Colonic mucosa (tissue), 4 donors: ENCODE measurements at regions not wholly inside any gene's neighbourhood (a gene's known extent, or its start where the extent isn't known, plus 50 kb on each side); places are given as distances from the start of the nearest gene placed in this dataset.
"Not testable (repeated sequence)": the region's sequence is repeated elsewhere in the genome, so short reads cannot be mapped to it uniquely, and the experiment has no call there.

Experiments
- DNase-seq: peaks from one replicate; pipeline ENCODE4 v3.0.0-alpha.2; 2020
- H3K27ac ChIP-seq: fragments of 200-600 bp; one replicate; pipeline ENCODE4 v1.8.0; 2021
- H3K27me3 ChIP-seq: fragments of 200-600 bp; one replicate; pipeline ENCODE4 v1.8.0; 2021
- H3K36me3 ChIP-seq: fragments of 200-600 bp; one replicate; pipeline ENCODE4 v1.8.0; 2021
- H3K4me1 ChIP-seq: fragments of 200-600 bp; one replicate; pipeline ENCODE4 v1.8.0; 2021; ENCODE audit warnings: mild to moderate bottlenecking
- H3K4me3 ChIP-seq: fragments of 200-600 bp; one replicate; pipeline ENCODE4 v1.8.0; 2021
- H3K9ac ChIP-seq, 2 donors: one replicate each; pipeline ENCODE4 v1.7.0; 2013; ENCODE audit warnings: control low read depth in 2 of 2, low read depth in 2 of 2, low read length in 2 of 2
- H3K9me3 ChIP-seq: fragments of 200-600 bp; one replicate; pipeline ENCODE4 v1.8.0; 2021
- intact Hi-C: fragments of 100-400 bp; cut with DNase I; formaldehyde crosslinking; loops from one replicate; pipeline ENCODE4 v1.14.1; 2022
- TF ChIP-seq, protein P1 (sequence below): fragments of 200-600 bp; IDR thresholded peaks from one replicate; pipeline ENCODE4 v1.8.0; 2022; ENCODE audit warnings: antibody characterized with exemption, mild to moderate bottlenecking
- donor health status: healthy.
- donor health status: DM: no; HTN: no; CAD: no.
- donor health status: DM: no; HTN: no; CAD: no.

DNA sequence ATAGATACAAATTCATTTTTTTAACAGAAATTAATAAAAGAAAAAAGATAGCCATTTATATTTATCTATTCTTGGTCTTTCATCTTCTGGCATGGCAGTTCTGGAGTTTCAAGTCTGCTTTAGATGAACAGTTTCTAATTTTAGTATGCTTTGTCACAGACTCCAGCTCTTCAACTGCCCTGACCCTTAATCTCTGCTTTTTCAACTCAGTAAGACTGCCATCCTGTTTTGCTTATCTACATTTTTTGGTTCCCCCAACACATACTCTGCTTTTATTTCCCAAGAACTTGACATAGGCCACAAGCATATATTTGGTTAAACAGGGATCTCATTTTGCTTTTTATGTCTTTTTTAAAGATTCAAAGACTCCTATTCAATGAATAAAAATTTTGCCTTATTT is 309.3 kb upstream of the KCND2 start:
- no peaks in the 10 kb centered on the region for H3K9me3 ChIP-seq
- no peaks in the 10 kb centered on the region for H3K27me3 ChIP-seq
- TF ChIP-seq, protein P1, sequence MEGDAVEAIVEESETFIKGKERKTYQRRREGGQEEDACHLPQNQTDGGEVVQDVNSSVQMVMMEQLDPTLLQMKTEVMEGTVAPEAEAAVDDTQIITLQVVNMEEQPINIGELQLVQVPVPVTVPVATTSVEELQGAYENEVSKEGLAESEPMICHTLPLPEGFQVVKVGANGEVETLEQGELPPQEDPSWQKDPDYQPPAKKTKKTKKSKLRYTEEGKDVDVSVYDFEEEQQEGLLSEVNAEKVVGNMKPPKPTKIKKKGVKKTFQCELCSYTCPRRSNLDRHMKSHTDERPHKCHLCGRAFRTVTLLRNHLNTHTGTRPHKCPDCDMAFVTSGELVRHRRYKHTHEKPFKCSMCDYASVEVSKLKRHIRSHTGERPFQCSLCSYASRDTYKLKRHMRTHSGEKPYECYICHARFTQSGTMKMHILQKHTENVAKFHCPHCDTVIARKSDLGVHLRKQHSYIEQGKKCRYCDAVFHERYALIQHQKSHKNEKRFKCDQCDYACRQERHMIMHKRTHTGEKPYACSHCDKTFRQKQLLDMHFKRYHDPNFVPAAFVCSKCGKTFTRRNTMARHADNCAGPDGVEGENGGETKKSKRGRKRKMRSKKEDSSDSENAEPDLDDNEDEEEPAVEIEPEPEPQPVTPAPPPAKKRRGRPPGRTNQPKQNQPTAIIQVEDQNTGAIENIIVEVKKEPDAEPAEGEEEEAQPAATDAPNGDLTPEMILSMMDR = no peak
- H3K4me3 ChIP-seq = no peak overlapping the region
- intact Hi-C loops = no loop called here
- H3K4me1 ChIP-seq = no peaks in the 10 kb centered on the region
- no peak overlapping the region for H3K27ac ChIP-seq
- H3K9ac ChIP-seq = no peak overlapping the region
- no peak for DNase-seq
- H3K36me3 ChIP-seq = no peaks in the 10 kb centered on the region

DNA sequence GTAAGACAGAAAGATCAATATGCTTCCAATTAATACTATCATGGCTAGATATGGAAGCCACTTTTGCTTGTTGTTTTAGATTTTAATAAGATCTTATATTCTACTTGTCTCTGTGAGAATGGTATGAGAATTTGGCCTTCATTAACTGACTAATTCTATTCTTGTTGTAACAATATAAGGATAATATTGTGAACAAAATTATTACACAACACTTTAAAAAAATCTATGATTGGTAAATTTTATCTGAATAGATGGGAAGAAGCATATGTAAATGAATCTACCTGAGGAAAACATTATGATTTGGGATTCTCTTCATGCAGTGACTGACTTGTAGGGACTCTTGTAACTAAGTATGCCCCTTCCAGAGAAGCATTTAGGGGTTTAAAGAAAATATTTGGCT is 308.9 kb upstream of the KCND2 start:
- Histone ChIP-seq H3K27me3 (no peaks in the 10 kb centered on the region), H3K9ac (no peak overlapping the region), H3K9me3 (no peaks in the 10 kb centered on the region), H3K36me3 (no peaks in the 10 kb centered on the region), H3K4me1 (no peaks in the 10 kb centered on the region), H3K27ac (no peak overlapping the region), H3K4me3 (no peak overlapping the region)
- TF ChIP-seq, protein P1 = no peak
- intact Hi-C loops = no loop called here
- no peak for DNase-seq

DNA sequence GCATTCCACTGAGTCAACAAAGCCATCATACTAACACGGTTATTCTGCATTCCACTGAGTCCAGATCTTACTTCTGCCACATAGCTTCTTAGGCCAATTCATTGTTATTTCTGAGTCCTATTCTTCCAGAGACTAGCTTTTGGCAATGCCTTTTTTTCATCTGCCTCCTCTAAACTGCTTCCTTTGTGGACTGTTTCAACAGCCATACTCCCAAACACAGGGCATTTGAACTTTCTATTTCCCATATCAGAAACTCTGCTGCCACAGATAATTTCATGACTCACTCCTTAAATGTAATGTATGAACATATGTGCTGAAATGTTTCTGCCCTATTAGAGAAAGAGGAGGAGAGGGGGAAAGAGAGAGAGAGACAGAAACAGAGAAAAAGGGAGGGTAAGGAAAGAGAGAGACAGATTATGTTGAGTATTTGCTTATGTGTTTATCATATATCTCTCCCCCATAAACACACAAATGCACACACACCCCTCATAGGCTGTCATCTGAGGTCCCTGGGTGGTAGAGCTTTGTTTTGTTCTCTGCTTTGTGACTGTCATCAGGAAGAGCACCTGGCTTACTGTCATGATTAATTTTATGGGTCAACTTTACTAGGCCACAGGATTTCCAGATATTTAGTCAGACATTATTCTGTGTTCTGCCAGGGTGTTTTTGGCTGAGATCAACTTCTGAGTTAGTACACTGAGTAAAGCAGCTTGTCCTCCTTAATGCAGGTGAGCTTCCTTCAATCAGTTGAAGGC is 308.0 kb upstream of the KCND2 start:
- Histone ChIP-seq H3K9ac (no peak overlapping the region), H3K9me3 (no peaks in the 10 kb centered on the region), H3K27me3 (no peaks in the 10 kb centered on the region), H3K4me3 (no peak overlapping the region), H3K27ac (no peak overlapping the region), H3K4me1 (no peaks in the 10 kb centered on the region), H3K36me3 (no peaks in the 10 kb centered on the region)
- no peak for DNase-seq
- intact Hi-C loops = no loop called here
- TF ChIP-seq, protein P1 = no peak

DNA sequence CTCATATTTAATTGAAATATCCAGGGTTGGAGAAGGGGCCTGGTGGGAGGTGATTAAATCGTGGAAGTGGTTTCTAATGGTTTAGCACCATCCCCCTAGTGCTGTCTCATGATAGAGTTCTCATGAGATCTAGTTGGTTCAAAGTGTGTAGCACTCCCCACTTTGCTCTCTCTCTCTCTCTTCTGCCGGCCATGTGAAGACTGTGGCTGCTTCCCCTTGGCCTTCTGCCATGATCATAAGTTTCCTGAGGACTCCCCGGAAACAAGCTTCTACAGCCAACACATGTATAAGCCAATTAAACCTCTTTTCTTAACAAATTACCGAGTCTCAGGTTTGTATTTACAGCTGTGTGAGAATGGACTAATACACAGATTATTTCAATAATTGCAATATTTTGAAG is 305.8 kb upstream of the KCND2 start:
- TF ChIP-seq, protein P1 = no peak
- Histone ChIP-seq H3K4me1 (no peaks in the 10 kb centered on the region), H3K9ac (no peak overlapping the region), H3K27me3 (no peaks in the 10 kb centered on the region), H3K4me3 (no peak overlapping the region), H3K27ac (no peak overlapping the region), H3K9me3 (no peaks in the 10 kb centered on the region), H3K36me3 (no peaks in the 10 kb centered on the region)
- DNase-seq = no peak
- intact Hi-C loops = no loop called here

DNA sequence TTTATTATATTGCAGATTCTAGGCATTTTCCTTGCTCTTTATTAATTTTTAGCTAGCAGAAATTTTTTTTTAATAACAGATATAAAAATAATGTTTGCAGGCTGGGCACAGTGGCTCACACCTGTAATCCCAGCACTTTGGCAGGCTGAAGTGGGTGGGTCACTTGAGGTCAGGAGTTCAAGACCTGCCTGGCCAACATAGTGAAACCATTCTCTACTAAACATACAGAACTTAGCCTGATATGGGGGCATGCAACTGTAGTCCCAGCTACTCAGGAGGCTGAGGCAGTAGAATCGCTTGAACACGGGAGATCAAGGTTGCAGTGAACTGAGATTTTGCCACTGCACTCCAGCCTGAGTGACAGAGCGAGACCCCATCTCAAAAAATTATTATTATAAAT is 304.6 kb upstream of the KCND2 start:
- H3K27me3 ChIP-seq, H3K27ac ChIP-seq, H3K4me1 ChIP-seq, H3K9ac ChIP-seq, DNase-seq, intact Hi-C loops, H3K36me3 ChIP-seq, H3K9me3 ChIP-seq, H3K4me3 ChIP-seq: not testable (repeated sequence)

DNA sequence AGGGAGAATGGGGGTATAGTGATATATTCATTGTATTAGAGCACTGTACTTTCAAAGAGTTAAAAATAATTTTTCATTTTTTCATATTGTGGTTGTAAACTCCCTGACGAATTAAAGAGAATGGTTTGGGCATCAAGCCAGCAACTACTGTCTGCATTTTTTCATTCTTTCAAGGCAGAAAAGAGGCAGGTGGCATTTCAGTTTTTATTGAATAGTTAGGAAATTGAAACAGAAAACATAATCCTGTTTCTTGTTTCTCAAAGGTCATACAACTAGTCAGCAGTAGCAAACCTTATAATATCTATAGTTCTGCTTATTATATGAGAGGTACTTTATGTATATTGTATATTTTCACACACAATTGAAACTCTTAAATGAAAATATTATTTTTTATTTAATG is 303.9 kb upstream of the KCND2 start:
- no peak for DNase-seq
- intact Hi-C loops = no loop called here
- H3K4me1 ChIP-seq = no peaks in the 10 kb centered on the region
- H3K36me3 ChIP-seq = no peaks in the 10 kb centered on the region
- no peaks in the 10 kb centered on the region for H3K9me3 ChIP-seq
- no peak overlapping the region for H3K9ac ChIP-seq
- TF ChIP-seq, protein P1 = no peak
- no peak overlapping the region for H3K4me3 ChIP-seq
- H3K27me3 ChIP-seq = no peaks in the 10 kb centered on the region
- no peak overlapping the region for H3K27ac ChIP-seq
